Colonic mucosa (tissue), 4 donors: ENCODE measurements at regions not wholly inside any gene's neighbourhood (a gene's known extent, or its start where the extent isn't known, plus 50 kb on each side); places are given as distances from the start of the nearest gene placed in this dataset.

ENCODE experiments used
- DNase-seq: peaks from one replicate; pipeline ENCODE4 v3.0.0-alpha.2; 2020
- H3K27ac ChIP-seq: fragments of 200-600 bp; one replicate; pipeline ENCODE4 v1.8.0; 2021
- H3K27me3 ChIP-seq: fragments of 200-600 bp; one replicate; pipeline ENCODE4 v1.8.0; 2021
- H3K36me3 ChIP-seq: fragments of 200-600 bp; one replicate; pipeline ENCODE4 v1.8.0; 2021
- H3K4me1 ChIP-seq: fragments of 200-600 bp; one replicate; pipeline ENCODE4 v1.8.0; 2021; ENCODE audit warnings: mild to moderate bottlenecking
- H3K4me3 ChIP-seq: fragments of 200-600 bp; one replicate; pipeline ENCODE4 v1.8.0; 2021
- H3K9ac ChIP-seq, 2 donors: one replicate each; pipeline ENCODE4 v1.7.0; 2013; ENCODE audit warnings: control low read depth in 2 of 2, low read depth in 2 of 2, low read length in 2 of 2
- H3K9me3 ChIP-seq: fragments of 200-600 bp; one replicate; pipeline ENCODE4 v1.8.0; 2021
- CTCF ChIP-seq: fragments of 200-600 bp; IDR thresholded peaks from one replicate; pipeline ENCODE4 v1.8.0; 2022; ENCODE audit warnings: antibody characterized with exemption, mild to moderate bottlenecking
- intact Hi-C: fragments of 100-400 bp; cut with DNase I; formaldehyde crosslinking; loops from one replicate; pipeline ENCODE4 v1.14.1; 2022
- donor health status: healthy.
- donor health status: DM: no; HTN: no; CAD: no.
- donor health status: DM: no; HTN: no; CAD: no.

GRCh38 chr9:21708856-21709255, 93.6 kb upstream of the MTAP start:
- H3K9ac ChIP-seq = no peak overlapping the region
- intact Hi-C loops = no loop called here
- H3K27me3 ChIP-seq = no peaks in the 10 kb centered on the region
- H3K27ac ChIP-seq = no peak overlapping the region
- TF ChIP-seq CTCF = no peak
- no peaks in the 10 kb centered on the region for H3K9me3 ChIP-seq
- H3K4me3 ChIP-seq = no peak overlapping the region
- no peaks in the 10 kb centered on the region for H3K4me1 ChIP-seq
- DNase-seq = no peak
- no peaks in the 10 kb centered on the region for H3K36me3 ChIP-seq

- no peaks in the 10 kb centered on the region for H3K9me3 ChIP-seq
- DNase-seq = peak; percentile 70
- no peaks in the 10 kb centered on the region for H3K27me3 ChIP-seq
- no peak overlapping the region for H3K4me3 ChIP-seq
- no peaks in the 10 kb centered on the region for H3K4me1 ChIP-seq
- H3K36me3 ChIP-seq = no peaks in the 10 kb centered on the region
- H3K27ac ChIP-seq = no peak overlapping the region
- intact Hi-C loops = loop anchor here (10.0 kb wide), 1 partner anchor 75 kb away; no protein-coding TSS in a partner anchor
- TF ChIP-seq CTCF = peak; percentile 76
- H3K9ac ChIP-seq = no peak overlapping the region
Observed at GRCh38 chr9:21709464-21710058, 92.9 kb upstream of the MTAP start.

- Histone ChIP-seq H3K9me3 (no peaks in the 10 kb centered on the region), H3K27me3 (no peaks in the 10 kb centered on the region), H3K4me3 (no peak overlapping the region), H3K9ac (no peak overlapping the region), H3K4me1 (no peaks in the 10 kb centered on the region), H3K27ac (no peak overlapping the region), H3K36me3 (no peaks in the 10 kb centered on the region)
- intact Hi-C loops = loop anchor here (10.0 kb wide), 1 partner anchor 74 kb away; no protein-coding TSS in a partner anchor
- no peak for TF ChIP-seq CTCF
- DNase-seq = no peak
Observed at GRCh38 chr9:21710548-21711191, 91.8 kb upstream of the MTAP start.

GRCh38 chr9:21711504-21711903, 90.9 kb upstream of the MTAP start:
- Histone ChIP-seq H3K27ac (no peak overlapping the region), H3K4me1 (no peaks in the 10 kb centered on the region), H3K4me3 (no peak overlapping the region), H3K9ac (no peak overlapping the region), H3K36me3 (no peaks in the 10 kb centered on the region), H3K27me3 (no peaks in the 10 kb centered on the region), H3K9me3 (no peaks in the 10 kb centered on the region)
- no peak for TF ChIP-seq CTCF
- intact Hi-C loops = loop anchor here (10.0 kb wide), 1 partner anchor 73 kb away; no protein-coding TSS in a partner anchor
- DNase-seq = no peak

- intact Hi-C loops = loop anchor here (10.0 kb wide), 1 partner anchor 69 kb away; no protein-coding TSS in a partner anchor
- Histone ChIP-seq H3K27me3 (no peaks in the 10 kb centered on the region), H3K4me1 (no peaks in the 10 kb centered on the region), H3K27ac (no peak overlapping the region), H3K36me3 (no peaks in the 10 kb centered on the region), H3K9me3 (no peaks in the 10 kb centered on the region), H3K9ac (no peak overlapping the region), H3K4me3 (no peak overlapping the region)
- TF ChIP-seq CTCF = no peak
- DNase-seq = no peak
Observed at GRCh38 chr9:21715408-21715807, 87.0 kb upstream of the MTAP start.
